A549 (cell line): ENCODE measurements at regions not wholly inside any gene's neighbourhood (a gene's known extent, or its start where the extent isn't known, plus 50 kb on each side); places are given as distances from the start of the nearest gene placed in this dataset.

Experiments used
- CEBPB ChIP-seq, 2 experiments: fragments of >200 bp in 1 of 2; sonication (Bioruptor Twin) in 1 of 2; formaldehyde crosslinking in 1 of 2; IDR thresholded peaks; 2 replicates each; pipeline ENCODE4 v1.6.1; 2012 to 2016
- EHMT2 ChIP-seq: fragments of 200-600 bp; sonication (generic); IDR thresholded peaks from 2 replicates; pipeline ENCODE4 v1.6.1; 2016; ENCODE audit warnings: antibody characterized with exemption, low read depth, mild to moderate bottlenecking, moderate library complexity
- FOSL2 ChIP-seq, 2 experiments: fragments of 450-650 bp in 1 of 2; fragments of >200 bp in 1 of 2; sonication (Bioruptor Twin) in 1 of 2; formaldehyde crosslinking; IDR thresholded peaks; 2 replicates each; pipeline versions ENCODE4 v1.5.0 to v1.6.1; 2016 to 2020; ENCODE audit warnings: mild to moderate bottlenecking in 1 of 2, moderate library complexity in 1 of 2
- MYC ChIP-seq: IDR thresholded peaks from 2 replicates; pipeline ENCODE4 v1.6.1; 2012; ENCODE audit warnings: mild to moderate bottlenecking, inconsistent platforms, low read length, improper control_type of control experiment, borderline replicate concordance
- NFE2L2 ChIP-seq: fragments of 150-350 bp; conservative IDR thresholded peaks from 2 replicates; pipeline ENCODE4 v1.6.1; 2014; ENCODE audit warnings: low read length
- RARB ChIP-seq: fragments of 250-450 bp; sonication (Bioruptor Pico); IDR thresholded peaks from 2 replicates; pipeline ENCODE4 v1.8.0; 2021; ENCODE audit warnings: mild to moderate bottlenecking, moderate library complexity
- REST ChIP-seq: fragments of 200-600 bp; sonication (generic); IDR thresholded peaks from 2 replicates; pipeline ENCODE4 v1.6.1; 2016; ENCODE audit warnings: antibody characterized with exemption, mild to moderate bottlenecking, moderate library complexity
- RFX5 ChIP-seq: fragments of 450-650 bp; IDR thresholded peaks from 2 replicates; pipeline ENCODE4 v1.7.1; 2014; ENCODE audit warnings: antibody characterized with exemption, mild to moderate bottlenecking, moderate library complexity
- SREBF2 ChIP-seq: fragments of 450-650 bp; IDR thresholded peaks from 2 replicates; pipeline ENCODE4 v1.6.1; 2014; ENCODE audit warnings: mild to moderate bottlenecking, moderate library complexity
- TF ChIP-seq, protein P1 (sequence below): fragments of >200 bp; sonication (Bioruptor Twin); formaldehyde crosslinking; IDR thresholded peaks from 3 replicates; pipeline ENCODE4 v1.5.1; 2016
- TF ChIP-seq, protein P2 (sequence below): fragments of 250-450 bp; sonication (Bioruptor Pico); IDR thresholded peaks from 2 replicates; pipeline ENCODE4 v1.5.0; 2021; ENCODE audit warnings: mild to moderate bottlenecking, moderate library complexity, borderline replicate concordance

- TF ChIP-seq FOSL2 (IDR thresholded peaks at IDR 0.05) (no peak), FOSL2 (CRISPR knock-in tag; IDR thresholded peaks at IDR 0.05) (no peak), MYC (no peak), CEBPB (IDR thresholded peaks at IDR 0.05) (no peak), RARB (CRISPR knock-in tag) (no peak), NFE2L2 (no peak), EHMT2 (no peak), SREBF2 (no peak), RFX5 (no peak), REST (no peak)
- TF ChIP-seq, protein P1, sequence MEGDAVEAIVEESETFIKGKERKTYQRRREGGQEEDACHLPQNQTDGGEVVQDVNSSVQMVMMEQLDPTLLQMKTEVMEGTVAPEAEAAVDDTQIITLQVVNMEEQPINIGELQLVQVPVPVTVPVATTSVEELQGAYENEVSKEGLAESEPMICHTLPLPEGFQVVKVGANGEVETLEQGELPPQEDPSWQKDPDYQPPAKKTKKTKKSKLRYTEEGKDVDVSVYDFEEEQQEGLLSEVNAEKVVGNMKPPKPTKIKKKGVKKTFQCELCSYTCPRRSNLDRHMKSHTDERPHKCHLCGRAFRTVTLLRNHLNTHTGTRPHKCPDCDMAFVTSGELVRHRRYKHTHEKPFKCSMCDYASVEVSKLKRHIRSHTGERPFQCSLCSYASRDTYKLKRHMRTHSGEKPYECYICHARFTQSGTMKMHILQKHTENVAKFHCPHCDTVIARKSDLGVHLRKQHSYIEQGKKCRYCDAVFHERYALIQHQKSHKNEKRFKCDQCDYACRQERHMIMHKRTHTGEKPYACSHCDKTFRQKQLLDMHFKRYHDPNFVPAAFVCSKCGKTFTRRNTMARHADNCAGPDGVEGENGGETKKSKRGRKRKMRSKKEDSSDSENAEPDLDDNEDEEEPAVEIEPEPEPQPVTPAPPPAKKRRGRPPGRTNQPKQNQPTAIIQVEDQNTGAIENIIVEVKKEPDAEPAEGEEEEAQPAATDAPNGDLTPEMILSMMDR: no peak
- TF ChIP-seq, protein P2, sequence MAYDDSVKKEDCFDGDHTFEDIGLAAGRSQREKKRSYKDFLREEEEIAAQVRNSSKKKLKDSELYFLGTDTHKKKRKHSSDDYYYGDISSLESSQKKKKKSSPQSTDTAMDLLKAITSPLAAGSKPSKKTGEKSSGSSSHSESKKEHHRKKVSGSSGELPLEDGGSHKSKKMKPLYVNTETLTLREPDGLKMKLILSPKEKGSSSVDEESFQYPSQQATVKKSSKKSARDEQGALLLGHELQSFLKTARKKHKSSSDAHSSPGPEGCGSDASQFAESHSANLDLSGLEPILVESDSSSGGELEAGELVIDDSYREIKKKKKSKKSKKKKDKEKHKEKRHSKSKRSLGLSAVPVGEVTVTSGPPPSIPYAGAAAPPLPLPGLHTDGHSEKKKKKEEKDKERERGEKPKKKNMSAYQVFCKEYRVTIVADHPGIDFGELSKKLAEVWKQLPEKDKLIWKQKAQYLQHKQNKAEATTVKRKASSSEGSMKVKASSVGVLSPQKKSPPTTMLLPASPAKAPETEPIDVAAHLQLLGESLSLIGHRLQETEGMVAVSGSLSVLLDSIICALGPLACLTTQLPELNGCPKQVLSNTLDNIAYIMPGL (CRISPR knock-in tag): no peak
These were observed 343.2 kb downstream of the DEPDC1B start for GRCh38 chr5:60356745-60357144.
